Upper lobe of right lung (tissue), 1 donor: ENCODE measurements at regions not wholly inside any gene's neighbourhood (a gene's known extent, or its start where the extent isn't known, plus 50 kb on each side); places are given as distances from the start of the nearest gene placed in this dataset.

Experiments used
- ATAC-seq: fragments of 200-7000 bp; cut with Tn5 transposase; one replicate; pipeline ENCODE4 v1.9.1; 2020; ENCODE audit warnings: mild to moderate bottlenecking, moderate library complexity
- DNase-seq: peaks from one replicate; pipeline ENCODE4 v3.0.0-alpha.2; 2020
- H3K27ac ChIP-seq: fragments of 200-600 bp; one replicate; pipeline ENCODE4 v1.8.0; 2022
- H3K27me3 ChIP-seq: fragments of 200-600 bp; one replicate; pipeline ENCODE4 v1.8.0; 2022; ENCODE audit warnings: mild to moderate bottlenecking
- H3K36me3 ChIP-seq: fragments of 200-600 bp; one replicate; pipeline ENCODE4 v1.8.0; 2022
- H3K4me1 ChIP-seq: fragments of 200-600 bp; one replicate; pipeline ENCODE4 v1.8.0; 2022
- H3K4me3 ChIP-seq: fragments of 200-600 bp; one replicate; pipeline ENCODE4 v1.8.0; 2022; ENCODE audit warnings: mild to moderate bottlenecking
- H3K9me3 ChIP-seq: fragments of 200-600 bp; one replicate; pipeline ENCODE4 v1.8.0; 2022
- intact Hi-C: fragments of 100-400 bp; cut with DNase I; formaldehyde crosslinking; loops from one replicate; pipeline ENCODE4 v1.11.0; 2022
- TF ChIP-seq, protein P1 (sequence below): fragments of 200-600 bp; IDR thresholded peaks from one replicate; pipeline ENCODE4 v1.8.0; 2022; ENCODE audit warnings: antibody characterized with exemption
- donor health status: DM: no; HTN: yes; CAD: no; lungs with severe emphysema.

DNA sequence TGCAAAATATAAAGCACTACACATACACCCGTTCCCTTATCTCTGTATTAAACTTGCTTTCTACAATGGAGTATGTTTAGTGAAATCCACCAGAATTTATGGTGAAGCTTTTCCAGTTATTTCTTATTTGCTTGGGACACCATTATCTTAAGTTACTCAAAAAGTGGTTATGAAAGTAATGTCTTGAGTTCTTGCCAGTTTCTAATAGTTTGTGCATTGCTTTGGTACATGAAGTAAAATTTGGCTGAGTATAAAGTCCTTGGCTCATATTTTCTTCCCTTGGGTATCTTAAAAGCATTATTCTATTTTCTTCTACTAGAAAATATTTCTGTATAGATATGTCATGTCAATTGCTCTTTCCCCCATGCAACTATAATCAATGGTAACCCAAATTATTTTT is 85.2 kb downstream of the POLR1F start:
- TF ChIP-seq, protein P1, sequence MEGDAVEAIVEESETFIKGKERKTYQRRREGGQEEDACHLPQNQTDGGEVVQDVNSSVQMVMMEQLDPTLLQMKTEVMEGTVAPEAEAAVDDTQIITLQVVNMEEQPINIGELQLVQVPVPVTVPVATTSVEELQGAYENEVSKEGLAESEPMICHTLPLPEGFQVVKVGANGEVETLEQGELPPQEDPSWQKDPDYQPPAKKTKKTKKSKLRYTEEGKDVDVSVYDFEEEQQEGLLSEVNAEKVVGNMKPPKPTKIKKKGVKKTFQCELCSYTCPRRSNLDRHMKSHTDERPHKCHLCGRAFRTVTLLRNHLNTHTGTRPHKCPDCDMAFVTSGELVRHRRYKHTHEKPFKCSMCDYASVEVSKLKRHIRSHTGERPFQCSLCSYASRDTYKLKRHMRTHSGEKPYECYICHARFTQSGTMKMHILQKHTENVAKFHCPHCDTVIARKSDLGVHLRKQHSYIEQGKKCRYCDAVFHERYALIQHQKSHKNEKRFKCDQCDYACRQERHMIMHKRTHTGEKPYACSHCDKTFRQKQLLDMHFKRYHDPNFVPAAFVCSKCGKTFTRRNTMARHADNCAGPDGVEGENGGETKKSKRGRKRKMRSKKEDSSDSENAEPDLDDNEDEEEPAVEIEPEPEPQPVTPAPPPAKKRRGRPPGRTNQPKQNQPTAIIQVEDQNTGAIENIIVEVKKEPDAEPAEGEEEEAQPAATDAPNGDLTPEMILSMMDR = no peak
- no peak overlapping the region for H3K4me3 ChIP-seq
- no peaks in the 10 kb centered on the region for H3K9me3 ChIP-seq
- no peak for DNase-seq
- no peak overlapping the region for H3K27ac ChIP-seq
- no peaks in the 10 kb centered on the region for H3K36me3 ChIP-seq
- H3K4me1 ChIP-seq = no peaks in the 10 kb centered on the region
- H3K27me3 ChIP-seq = no peaks in the 10 kb centered on the region
- intact Hi-C loops = no loop called here
- ATAC-seq = no peak

DNA sequence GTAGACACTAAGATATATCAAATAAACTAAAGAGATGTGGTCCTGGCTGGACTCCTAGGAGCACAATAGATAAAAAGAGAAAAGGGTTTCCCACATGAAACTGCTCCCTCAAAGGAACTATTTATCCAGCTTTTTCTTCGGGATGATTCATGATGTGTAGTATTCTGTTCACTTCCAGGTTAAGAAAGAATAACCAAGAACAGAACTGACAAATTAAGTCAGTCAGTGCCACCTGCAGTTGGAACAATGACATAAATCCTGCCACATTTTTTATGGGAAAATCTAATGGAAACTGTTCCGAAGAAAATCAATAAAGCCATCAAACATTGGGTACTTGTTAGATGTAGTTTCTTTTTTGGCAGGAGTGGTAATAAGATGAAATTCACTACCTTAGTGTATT is 87.1 kb downstream of the POLR1F start:
- ATAC-seq = no peak

DNA sequence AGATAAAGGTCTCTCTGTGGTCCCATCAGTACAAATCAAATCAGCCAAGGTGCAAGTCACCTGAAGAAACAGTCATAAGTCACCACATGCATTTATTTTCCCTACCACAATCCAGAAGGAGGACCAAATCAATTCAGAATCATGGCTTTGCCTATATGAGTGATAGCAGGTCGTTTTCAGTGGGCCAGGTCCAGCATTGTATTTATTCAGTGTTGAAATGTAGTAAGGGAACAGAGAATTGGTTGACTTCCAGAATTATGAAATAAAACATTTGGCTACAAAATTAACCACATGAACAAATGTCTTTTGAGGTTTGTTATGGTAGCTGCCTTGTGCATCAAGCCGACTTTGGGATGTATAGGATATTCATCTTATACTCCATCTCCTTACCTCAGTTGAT is 88.4 kb downstream of the POLR1F start:
- H3K4me1 ChIP-seq = no peaks in the 10 kb centered on the region
- H3K27ac ChIP-seq = no peak overlapping the region
- no peak for DNase-seq
- intact Hi-C loops = no loop called here
- ATAC-seq = no peak
- H3K4me3 ChIP-seq = no peak overlapping the region
- no peaks in the 10 kb centered on the region for H3K9me3 ChIP-seq
- TF ChIP-seq, protein P1 = no peak
- H3K36me3 ChIP-seq = no peaks in the 10 kb centered on the region
- H3K27me3 ChIP-seq = no peaks in the 10 kb centered on the region

More for the DNA sequence above, 87.1 kb downstream of the POLR1F start:
- H3K4me1 ChIP-seq = no peaks in the 10 kb centered on the region
- H3K27ac ChIP-seq = no peak overlapping the region
- H3K36me3 ChIP-seq = no peaks in the 10 kb centered on the region
- intact Hi-C loops = no loop called here
- H3K4me3 ChIP-seq = no peak overlapping the region
- no peaks in the 10 kb centered on the region for H3K9me3 ChIP-seq
- no peaks in the 10 kb centered on the region for H3K27me3 ChIP-seq
- no peak for DNase-seq
- TF ChIP-seq, protein P1 = no peak

DNA sequence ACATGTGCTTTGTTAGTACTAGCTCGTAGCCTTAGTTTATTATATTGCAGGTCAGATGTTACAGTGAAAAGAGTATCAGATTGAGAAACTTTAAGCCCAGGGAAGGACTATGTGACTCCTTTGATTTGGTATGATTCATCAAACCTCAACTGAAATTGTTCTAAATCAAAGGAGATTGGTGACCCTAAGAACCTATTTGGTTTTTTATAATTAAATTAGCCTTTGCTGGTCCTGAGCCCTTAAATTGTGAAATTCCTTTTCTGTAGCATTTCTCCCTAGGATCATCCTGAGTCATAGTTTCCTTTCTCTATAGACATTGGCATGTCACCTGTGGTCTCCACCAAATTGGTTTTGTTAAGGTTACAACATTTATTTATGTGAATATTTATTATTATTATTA is 89.7 kb downstream of the POLR1F start:
- no peaks in the 10 kb centered on the region for H3K4me1 ChIP-seq
- no peaks in the 10 kb centered on the region for H3K36me3 ChIP-seq
- H3K27ac ChIP-seq = no peak overlapping the region
- TF ChIP-seq, protein P1 = no peak
- H3K4me3 ChIP-seq = no peak overlapping the region
- no peak for DNase-seq
- no peaks in the 10 kb centered on the region for H3K9me3 ChIP-seq
- H3K27me3 ChIP-seq = no peaks in the 10 kb centered on the region
- ATAC-seq = no peak
- intact Hi-C loops = no loop called here

DNA sequence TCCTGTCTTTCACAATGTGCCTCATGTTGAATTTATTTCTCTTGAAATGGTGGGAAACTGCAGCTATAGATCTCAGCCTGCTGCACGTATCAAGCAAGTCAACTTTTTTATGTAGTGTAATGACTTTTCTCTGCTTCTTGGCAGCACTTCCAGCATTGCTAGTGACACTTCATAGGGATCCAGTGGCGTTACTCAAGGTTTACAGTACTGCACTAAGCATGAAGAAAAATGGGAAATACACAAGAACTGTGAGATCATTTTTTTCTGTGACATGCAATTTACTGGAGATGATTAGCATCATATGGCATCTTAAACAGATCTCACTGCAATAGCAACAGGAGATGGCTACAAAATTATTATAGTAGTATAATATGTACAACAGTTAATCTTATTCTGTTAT is 90.9 kb downstream of the POLR1F start:
- no peaks in the 10 kb centered on the region for H3K36me3 ChIP-seq
- DNase-seq = no peak
- no peaks in the 10 kb centered on the region for H3K27me3 ChIP-seq
- H3K27ac ChIP-seq = no peak overlapping the region
- no peak for ATAC-seq
- no peaks in the 10 kb centered on the region for H3K4me1 ChIP-seq
- no peaks in the 10 kb centered on the region for H3K9me3 ChIP-seq
- TF ChIP-seq, protein P1 = no peak
- intact Hi-C loops = no loop called here
- H3K4me3 ChIP-seq = no peak overlapping the region
